NCI-H2227 (cell line): ENCODE measurements at regions not wholly inside any gene's neighbourhood (a gene's known extent, or its start where the extent isn't known, plus 50 kb on each side); places are given as distances from the start of the nearest gene placed in this dataset.

Experiments used
- DNase-seq: peaks from one replicate; lab custom pipeline; 2025; ENCODE audit not compliant: unreplicated experiment; lab: John Stamatoyannopoulos, UW

- DNase-seq: no peak
Measured at GRCh38 chr12:92582893-92583292, 119.9 kb upstream of the PLEKHG7 start.

DNA sequence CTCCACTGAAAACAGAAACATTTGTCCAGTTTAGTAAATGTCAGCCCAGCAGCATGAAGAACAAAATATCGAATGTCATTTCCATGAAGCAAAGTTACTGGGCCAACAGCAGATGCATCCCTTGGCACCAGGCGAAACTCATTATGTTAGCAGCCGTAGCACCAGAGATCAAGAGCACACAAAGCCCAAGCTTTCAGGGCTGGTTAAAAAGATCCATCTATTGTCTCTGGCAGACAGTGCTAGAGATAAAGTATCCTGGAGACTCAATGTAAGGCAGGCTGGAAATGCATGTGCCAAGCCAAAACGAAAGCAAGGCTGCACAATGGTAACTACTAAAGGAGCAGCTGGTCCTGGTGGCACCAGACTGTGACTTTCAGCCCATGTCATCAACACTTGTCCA lies 120.3 kb upstream of the PLEKHG7 start:
- DNase-seq: no peak

GRCh38 chr12:92581604-92582003 lies 121.2 kb upstream of the PLEKHG7 start:
- DNase-seq: no peak

DNA sequence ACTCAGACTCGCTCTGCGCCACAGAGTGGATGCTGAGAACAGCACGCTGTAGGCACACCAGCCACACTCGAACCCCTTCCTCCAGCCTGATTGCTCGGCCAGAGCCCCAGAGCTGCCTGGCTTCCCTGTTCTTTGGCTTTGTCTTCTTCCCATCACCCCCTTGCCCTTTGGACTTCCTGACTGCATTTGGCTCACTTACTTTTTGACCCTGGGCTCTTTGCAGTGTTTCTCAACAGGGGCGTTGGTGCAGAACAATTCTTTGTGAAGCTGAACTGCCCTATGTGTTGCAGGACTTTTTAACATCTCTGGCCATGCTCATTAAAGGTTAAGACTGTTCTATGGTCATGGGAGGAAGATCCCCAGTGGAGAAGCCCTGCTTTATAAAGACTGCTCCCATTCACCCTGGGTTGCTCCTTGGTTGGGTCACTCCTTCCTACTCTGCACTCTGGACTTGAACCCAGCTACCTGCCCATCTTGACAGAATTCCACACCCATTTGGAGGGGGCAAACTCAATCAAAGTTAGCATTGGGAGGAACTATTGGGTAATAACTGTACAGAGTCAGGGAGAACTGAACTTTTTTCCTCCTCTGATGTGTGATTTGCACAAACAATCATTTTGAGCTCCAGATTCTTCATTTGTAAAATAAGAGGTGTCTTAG lies 127.7 kb upstream of the PLEKHG7 start:
- DNase-seq: no peak

- DNase-seq: peak; percentile 10
Measured at GRCh38 chr12:92574051-92574783, 128.6 kb upstream of the PLEKHG7 start.

DNA sequence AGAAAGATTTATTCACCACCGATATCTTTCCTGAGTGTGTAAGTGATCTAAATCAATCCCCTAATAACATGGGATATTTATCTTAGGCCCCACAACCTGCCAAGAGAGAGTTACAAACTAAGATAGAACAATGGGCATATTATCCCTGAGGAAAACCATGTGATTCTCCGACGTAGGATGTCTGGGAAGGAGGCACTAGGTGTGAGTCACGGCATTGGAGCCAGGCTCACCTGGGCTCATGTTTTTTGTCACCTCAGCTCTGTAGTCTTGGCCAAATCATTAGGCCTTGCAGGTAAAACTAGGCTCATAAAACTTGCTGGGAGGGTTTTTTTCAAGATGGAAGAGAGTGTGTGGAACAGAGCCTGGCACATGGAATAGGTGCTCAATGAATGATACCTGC lies 129.7 kb upstream of the PLEKHG7 start:
- no peak for DNase-seq

DNA sequence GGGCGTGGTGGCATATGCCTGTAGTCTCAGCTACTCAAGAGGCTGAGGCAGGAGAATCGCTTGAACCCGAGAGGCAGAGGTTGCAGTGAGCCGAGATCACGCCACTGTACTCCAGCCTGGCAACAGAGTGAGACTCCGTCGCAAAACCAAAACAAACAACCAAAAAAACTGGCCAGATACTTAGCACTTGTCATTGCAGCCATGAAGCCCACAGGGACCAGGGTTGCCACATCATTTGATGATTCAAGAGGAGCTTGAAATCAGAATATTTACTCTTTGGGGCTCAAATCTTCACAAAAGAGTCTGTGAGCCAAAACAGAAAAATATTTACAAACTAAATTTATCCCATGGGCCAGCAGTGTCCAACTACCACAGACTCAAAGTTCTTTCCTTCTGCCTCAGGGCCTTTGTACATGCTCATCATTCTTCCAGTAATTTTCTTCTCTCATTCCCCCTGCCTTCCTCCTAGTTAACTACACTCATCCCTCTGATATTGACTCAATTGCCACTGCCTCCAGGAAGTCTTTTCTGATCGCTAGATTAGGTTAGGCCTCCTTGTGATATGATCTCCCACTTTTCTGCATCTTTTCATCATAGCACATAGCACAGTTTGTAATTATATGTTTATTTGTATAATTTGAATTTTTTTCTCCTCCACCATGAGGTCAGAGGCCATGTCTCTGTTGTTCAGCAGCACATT lies 130.8 kb upstream of the PLEKHG7 start:
- DNase-seq: peak; percentile 1

DNA sequence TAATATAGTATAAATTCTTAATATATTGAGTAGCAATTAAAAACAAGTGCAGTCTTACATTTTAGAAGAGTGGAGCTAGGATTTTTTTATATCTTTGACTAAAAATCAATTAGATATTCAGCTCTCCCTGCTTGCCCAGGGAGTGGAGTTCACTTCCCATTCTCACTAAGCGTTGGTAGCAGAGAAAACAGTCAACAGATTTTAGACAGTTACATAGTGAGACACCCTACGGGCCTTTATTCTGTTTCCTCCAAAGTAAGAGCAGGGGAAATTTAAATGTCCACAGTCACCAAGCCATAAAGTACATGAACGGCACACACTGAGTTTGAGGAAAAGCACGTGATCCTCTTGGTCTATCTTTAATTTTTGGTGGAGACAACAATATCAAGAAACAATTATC lies 131.6 kb upstream of the PLEKHG7 start:
- peak; percentile 25 for DNase-seq

- DNase-seq: peak; percentile 89
Measured at GRCh38 chr12:92570056-92570753, 132.6 kb upstream of the PLEKHG7 start.

DNA sequence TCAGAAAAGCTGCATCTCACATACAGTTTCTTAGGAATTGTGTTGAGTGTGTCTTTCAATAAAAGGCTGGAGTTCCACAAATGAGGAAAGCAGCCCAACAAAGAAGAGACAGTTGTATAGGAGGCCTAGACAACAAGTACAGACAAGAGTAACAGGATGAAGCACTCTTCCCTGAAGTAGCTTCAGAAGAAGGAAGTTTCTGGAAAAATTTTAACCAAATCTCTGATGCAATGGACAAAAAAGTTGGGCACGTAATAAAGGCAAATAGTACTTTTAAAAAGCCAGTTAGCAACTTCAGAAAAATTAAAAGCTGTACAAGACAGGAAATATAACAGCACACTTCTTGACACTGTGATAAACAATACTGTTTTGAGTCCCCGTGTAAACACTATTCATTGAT lies 134.1 kb upstream of the PLEKHG7 start:
- DNase-seq: no peak

DNA sequence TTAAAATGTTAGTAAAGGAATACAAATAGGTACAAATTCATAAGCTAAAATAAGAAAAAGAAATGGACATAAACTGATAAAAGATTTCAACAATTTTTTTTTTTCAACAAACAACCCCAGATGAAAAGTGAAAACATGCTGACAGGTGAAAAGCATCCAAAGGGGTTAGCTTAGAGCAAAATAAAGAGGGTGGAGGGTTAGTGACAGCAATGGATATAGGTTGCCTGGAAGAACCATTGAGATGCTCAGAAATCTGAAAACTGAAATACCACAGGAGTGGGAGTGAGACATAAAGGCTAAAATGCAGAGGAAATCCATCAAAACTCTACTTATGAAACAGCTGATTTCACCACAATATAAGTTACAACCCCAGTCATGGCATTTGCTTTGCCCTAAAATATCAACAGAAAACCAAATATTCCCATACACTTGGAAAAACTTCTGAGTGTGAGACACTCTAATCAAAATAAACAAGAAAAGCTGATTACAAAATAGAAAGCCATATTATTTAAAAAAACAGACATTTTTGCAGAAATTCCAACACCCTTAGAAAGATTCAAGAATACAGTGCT lies 136.3 kb upstream of the PLEKHG7 start:
- DNase-seq: no peak

DNA sequence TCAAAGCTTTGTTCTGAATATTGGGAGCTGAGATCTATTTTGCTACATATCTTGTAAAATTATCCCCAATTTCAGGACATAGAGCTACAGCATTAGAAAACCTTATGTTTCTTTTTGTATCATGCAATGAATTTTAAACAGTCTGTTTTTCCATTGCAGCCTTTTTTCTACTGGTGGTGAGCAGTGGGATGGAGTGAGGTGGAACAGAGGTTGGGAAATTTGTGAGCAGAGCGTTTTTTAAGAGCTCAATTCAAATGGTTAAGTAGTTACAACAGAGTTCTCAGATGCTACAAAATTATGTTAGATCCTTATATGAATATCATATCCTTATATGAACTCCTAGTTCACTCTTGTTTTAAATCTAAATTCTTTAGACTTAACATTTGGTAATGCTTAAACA lies 139.0 kb upstream of the PLEKHG7 start:
- DNase-seq: no peak

DNA sequence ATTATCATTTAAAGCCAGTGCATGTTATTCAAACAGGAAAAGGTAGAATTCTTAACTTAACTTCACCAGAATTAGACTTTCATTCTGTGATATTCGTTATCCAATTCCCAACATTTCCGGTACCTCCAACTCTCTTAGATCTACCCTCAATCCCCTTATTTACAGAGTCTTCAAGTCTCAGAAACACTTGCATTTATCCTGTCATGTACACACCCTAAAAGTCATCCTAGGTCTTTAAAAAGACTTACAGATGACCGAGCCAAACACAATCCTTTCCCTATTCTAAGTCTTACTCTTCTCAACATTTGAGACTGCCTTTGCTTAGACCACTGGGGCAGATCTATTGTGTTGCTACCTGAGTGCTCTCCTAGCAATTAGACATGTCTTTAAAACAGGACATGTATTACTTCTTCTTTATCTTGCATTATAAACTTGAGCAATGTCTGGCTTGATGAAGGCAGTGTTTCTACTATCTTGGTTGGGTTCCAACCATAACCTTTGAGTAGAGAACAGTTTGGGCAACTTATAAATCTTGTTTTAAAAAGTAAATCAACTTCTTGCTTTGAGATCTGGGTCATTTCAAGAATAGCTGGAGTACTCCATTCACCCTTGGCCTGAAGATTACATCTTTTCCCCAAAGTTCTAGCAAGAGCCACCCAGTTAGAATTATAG lies 140.6 kb upstream of the PLEKHG7 start:
- DNase-seq: no peak

DNA sequence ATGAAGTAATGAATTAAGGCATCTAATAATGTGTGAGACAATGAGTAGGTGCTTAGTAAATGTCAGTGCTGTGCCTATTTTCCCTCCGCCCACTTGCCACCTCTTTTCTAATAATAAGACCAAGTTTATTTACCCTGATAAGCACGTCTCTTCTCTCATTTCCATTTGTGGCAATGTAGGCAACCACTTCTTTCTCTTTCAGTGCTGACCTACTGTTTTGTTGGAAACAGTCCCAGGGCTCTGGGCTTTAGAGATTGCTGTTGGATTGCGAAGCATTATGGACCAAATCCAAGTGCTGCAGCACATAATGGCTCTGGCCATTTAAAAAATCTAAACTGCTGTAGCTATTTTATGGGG lies 141.3 kb upstream of the PLEKHG7 start:
- DNase-seq: no peak

DNA sequence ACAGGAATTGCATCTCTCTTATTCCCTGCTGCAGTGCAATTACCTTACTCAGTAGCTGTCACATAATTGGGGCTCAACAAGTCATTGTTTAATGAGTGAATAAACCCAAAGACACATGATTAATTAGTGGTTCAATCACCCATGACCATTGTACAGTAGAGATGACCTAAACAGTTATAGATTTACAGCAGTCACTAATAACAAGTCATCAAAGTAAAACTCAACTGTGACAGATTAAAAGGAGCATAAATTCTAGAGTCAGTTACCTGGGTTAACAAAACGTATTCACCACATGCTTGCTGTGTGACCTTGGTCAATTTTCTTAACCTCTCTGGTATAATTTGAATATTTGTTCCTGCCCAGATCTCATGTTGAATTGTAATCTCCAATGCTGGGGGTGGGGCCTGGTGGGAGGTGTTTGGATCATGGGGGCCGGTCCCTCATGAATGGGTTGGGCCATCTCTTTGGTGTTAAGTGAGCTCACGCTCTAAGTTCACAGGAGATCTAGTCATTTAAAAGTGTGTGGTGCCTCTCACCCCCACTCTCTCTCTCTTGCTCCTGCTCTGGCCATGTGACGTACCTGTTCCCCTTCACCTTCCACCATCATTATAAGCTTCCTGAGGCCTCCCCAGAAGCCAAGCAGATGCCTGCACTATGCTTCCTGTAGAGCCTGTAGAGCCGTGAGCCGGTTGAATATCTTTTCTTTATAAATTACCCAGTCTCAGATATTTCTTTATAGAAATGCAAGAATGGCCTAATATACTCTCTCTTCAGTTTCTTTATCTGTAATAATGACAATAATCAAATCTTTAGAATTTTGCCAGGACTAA lies 141.9 kb upstream of the PLEKHG7 start:
- DNase-seq: no peak

DNA sequence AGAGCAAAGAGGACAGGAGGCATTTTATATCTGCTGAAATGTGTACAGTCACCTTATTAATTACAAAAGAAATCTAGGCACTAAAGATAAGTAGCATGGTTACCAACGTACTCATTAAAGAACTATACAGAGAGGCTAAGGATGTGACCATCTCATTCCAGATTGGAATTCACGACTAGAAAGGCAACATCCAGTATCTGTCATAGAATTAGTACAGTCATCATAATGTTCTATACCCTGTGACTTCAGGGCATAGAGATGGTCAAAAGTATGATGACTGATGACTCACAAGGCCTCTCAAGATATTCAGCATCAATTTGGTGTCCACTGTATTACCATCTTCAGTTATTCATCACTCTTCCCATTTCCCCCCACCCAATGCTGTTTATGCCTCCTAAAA lies 144.0 kb upstream of the PLEKHG7 start:
- DNase-seq: no peak

DNA sequence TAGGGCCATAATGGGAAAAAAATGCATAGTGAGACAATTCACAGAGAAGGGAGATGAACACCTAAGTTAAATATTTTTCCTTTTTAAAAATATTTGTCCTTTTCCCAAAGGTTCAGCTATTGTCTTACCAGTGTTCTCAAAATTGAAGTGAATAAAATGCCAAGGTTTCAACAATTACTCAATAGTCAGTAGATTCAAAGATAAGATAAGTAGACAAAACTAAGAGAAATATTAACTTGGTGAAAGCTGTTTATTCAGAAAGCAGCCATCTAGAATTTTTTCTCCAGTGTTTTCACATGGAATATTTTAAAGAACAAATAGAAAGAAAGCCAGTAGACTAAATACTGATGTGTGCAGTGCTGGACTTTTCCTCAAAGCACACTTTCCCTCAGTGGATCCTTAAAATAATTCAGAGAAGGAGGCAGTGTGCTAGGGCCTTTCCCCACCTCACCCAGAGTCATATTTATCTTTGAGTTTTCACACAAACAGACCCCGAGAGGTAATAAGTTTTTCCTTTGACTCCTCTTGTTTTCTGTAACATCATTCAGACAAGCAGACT lies 144.5 kb upstream of the PLEKHG7 start:
- DNase-seq: no peak

GRCh38 chr12:92557422-92557724 lies 145.4 kb upstream of the PLEKHG7 start:
- no peak for DNase-seq

GRCh38 chr12:92556637-92557421 lies 146.0 kb upstream of the PLEKHG7 start:
- DNase-seq: no peak
